HK-2 (cell line): ENCODE measurements at regions not wholly inside any gene's neighbourhood (a gene's known extent, or its start where the extent isn't known, plus 50 kb on each side); places are given as distances from the start of the nearest gene placed in this dataset.
"Not testable (repeated sequence)": the region's sequence is repeated elsewhere in the genome, so short reads cannot be mapped to it uniquely, and the experiment has no call there.

Experiments
- DNase-seq: peaks from one replicate; pipeline ENCODE4 v3.0.0-alpha.2; 2018; ENCODE audit not compliant: unreplicated experiment

- no peak for DNase-seq
Observed at GRCh38 chr6:164078532-164079274, 664.2 kb downstream of the QKI start.

- DNase-seq, result not testable (repeated sequence)
Observed at GRCh38 chr6:164076818-164077532, 662.5 kb downstream of the QKI start.

- no peak for DNase-seq
Observed at GRCh38 chr6:164075981-164076615, 661.6 kb downstream of the QKI start.

DNA sequence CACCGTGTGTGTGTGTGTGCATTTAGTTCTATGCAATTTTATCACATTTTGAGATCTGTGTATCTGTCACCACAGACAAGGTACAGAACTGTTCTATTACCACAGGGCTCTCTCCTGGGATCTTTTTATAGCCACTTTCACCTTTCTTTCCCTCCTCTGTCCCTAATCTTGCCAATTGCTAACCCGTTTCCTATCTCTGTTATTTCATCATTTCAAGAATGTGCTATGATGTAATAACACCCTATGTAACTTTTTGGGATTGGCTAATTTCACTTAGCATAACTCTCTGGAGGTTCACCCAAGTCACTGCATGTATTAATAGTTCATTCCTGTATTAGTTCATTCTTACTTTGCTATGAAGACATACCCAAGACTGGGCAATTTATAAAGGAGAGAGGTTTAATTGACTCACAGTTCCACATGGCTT, 657.7 kb downstream of the QKI start:
- DNase-seq, result no peak

GRCh38 chr6:164069350-164069990, 655.0 kb downstream of the QKI start:
- DNase-seq, result no peak

DNA sequence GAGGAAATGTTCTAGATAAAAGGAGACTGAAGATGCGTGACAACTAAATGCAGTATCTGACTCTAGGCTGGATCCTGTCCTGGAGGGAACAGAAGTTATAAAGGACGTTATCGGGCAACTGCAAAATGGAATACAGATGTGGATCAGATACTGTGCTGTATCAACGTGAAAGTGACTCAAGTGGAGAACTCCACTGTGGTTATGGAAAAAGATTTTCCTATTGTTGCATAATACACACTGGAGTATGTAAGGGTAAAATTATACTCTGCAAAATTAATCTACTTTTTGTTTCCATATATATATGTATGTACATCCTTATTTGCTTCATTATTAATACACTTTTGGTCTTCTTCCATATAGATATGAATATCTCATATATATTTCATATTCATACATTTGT, 654.0 kb downstream of the QKI start:
- DNase-seq, result no peak

DNA sequence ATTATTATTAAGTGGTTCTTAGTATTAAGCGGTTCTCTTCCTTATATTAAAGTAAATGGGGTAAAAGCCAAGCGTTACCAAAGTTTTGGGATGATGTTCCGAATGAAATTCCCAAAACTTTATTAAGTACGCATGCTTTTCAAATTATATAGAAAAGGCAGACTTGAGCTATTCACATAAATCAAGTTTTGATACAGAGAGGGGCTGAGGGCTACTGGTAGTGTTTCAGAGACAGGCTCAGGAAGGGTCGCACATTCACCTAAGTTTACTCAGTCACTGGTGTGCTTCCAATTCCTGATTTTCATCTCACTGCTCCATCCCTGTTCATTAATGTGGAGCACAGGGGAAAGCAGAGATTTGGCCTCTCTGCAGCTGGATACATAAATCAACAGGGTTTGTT, 652.2 kb downstream of the QKI start:
- DNase-seq, result no peak

DNA sequence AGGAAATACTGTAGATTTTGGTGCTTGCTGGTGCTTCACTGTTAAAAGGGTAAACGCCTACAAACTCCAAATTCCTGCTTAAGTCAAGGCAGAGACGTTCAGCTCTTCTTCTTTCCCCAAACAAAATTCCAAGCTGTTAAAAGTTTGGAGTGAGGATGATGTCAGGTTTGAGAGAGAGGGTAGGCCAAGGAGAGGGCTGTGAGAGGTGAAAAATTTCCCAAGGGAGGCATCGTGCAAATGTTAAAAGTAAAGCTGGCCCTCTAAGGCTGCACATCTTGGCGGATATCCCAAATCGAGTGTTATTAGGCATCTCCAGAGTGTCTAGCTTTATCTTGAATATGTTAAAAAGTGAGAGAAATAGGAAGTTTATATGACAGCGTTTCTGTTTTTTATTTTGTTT, 651.8 kb downstream of the QKI start:
- DNase-seq, result no peak

DNA sequence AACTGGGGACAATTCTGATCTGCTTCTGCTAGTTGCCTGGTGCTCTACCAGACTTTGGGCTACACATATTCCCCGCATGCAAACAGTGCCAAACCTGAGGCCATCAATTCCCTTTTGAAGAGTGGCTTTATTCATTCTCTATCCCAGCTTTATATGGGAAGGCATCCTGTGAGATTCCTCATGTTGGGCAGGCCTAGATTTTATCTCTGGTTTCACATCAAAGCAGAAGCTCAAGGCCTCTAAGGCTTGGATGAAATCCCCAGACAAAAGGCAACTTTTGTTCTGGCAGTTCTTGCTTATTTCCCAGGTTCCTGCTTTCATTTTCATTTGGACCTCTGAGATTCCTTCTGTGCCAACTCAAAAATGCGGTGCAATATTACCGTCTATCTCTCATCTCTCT, 648.8 kb downstream of the QKI start:
- no peak for DNase-seq

DNA sequence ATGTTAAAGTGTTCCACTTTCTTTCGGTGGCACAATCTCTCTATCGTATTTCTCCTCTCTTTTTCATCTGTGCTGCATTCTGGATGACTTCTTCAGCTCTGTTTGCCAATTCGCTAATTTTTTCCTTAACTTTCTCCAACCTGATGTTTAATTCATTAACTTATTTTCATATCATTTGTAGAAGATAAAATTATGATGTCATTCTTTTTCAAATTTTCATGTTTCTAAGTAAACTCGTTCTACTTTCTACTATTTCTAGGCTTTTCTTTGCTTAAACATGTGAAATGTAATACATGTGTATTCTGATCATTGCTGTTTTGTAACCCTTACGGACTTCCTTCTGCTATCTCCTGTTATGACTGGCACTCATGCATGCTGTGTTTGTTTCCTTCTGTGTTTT, 648.4 kb downstream of the QKI start:
- DNase-seq, result no peak

DNA sequence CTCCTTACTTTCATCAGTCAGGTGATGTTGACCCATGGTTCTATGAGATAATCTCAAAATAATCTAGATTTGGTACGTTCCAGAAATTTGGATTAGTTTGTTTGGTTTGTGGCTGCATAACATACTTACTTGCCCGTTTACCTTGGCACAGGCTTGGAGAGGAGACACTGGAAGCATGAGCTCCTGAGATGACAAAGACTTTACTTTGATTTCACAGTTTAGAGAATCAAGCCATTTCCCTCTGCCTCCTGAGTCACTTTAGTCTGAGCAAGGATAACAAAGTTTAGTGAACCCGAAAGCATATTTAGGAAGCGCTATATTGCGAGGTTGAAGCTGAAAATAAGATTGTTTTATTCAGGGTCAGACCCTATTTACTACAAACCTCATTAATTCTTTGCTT, 643.4 kb downstream of the QKI start:
- DNase-seq, result no peak

DNA sequence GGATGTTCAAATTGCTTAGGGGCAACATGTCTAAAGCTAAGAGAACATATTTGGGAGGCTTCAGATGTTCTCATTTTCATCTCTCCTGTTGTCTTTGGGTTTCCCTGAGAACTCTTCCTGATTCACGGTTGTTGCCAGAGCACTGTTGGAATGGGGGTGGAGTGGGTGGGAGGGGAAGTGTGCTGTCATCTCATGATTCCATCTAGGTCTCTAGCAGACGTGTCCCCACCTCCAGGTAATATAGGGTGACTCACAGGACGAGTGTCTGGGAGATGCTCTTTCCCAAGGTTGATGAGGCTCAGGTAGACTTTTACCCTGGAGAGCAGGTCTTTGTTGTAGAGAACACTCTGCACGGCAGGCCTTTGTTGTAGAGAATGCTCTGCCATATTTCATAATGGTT, 636.9 kb downstream of the QKI start:
- no peak for DNase-seq

- DNase-seq, result no peak
Observed at GRCh38 chr6:164049517-164049988, 635.0 kb downstream of the QKI start.

DNA sequence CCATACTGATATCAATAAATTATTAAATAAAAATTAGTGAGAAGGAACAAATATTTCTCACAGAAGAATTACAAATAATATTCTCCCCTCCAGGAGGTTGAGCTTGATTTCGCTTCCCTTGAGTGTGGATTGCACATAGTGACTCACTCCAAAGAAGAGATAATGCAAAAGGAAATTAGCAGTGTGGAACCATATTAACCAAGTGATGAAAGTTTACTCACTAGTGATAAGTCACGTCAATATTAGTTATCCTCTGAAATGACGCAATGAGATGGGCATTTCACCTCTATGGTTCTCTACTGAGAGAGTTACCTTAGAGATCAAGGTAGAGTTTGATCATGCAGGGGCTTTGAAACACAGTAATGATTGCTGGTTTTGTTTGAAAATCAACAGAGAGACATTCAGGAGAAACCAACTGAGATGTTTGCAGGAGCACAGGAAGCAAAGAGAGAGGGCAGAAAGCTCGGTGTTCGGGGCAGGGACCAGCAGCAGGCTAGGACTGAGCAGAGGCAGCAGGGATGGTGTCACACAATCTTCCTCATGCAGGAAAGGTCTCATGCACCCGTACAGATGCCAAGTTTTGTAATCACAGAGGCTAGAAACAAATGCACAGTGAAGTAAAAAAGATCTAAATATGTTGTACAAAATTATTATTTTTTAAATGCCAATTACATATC, 634.5 kb downstream of the QKI start:
- DNase-seq, result no peak

DNA sequence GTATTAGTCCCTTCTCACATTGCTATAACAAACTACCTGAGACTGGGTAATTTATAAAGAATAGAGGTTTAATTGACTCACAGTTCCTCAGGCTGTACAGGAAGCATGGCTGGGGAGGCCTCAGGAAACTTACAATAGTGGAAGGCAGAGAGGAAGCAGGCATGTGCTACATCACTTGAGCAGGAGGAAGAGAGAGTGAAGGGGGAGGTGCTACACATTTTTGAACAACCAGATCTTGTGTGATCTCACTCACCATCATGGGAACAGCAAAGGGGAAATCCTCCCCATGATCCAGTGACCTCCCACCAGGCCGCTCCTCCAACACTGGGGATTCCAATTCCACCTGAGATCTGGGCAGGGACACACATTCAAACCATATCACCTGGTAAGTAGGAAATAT, 630.6 kb downstream of the QKI start:
- no peak for DNase-seq

- not testable (repeated sequence) for DNase-seq
Observed at GRCh38 chr6:164043656-164044055, 629.1 kb downstream of the QKI start.

DNA sequence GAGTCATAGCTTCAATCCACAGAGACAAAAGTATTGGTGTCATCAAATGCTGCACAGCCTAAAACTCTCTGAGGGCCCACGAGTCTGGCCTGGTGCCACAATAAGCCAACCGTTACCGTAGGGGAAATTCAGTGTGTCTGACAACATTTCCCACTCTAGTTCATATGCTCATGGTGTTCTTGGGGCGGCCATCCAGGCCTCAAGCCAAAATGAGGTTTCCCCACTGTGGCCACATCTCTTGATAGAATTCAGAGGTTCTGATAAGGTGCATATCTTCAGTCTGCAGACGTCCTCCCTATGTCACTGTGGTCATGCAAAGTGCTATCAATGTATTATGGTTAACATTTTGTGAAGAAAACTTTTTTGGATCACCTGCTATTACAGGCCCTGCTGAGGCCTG, 627.7 kb downstream of the QKI start:
- DNase-seq, result no peak

GRCh38 chr6:164040994-164041393, 626.5 kb downstream of the QKI start:
- no peak for DNase-seq

GRCh38 chr6:164039954-164040375, 625.4 kb downstream of the QKI start:
- no peak for DNase-seq

DNA sequence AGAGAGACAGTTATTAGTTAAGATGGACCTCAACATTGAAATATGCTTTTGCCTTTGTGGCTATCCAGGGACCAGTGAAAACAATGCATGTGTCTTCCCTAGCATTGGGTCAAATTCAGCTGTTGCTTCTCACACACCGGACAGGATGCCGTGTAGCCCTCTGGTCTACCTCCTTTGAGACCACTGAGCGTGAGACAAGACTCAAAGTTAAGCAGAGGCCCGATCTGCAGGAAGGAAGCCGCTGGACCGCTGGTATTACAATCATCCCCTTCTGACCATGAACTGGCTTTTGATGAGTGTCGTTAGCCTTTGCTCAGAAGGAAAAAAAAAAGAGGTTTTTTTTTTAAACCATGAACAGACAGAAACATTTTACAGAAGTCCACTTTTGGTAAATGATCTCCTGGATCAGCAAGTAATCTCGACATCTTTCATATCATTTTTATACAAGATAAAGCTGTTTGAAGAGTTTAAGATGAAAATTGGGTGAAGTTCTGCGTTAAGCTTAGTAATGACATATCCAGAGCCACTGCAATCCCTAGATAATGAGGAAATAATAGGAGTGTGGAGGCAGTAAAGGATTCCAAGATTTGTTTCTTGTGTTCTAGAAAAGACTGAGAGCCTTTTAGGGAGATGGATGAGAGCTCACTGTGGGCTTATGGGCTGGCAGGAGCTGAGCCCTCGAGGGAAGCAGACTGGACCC, 622.8 kb downstream of the QKI start:
- no peak for DNase-seq

GRCh38 chr6:164035900-164036485, 621.5 kb downstream of the QKI start:
- no peak for DNase-seq
